SU-DHL-6 (cell line): ENCODE measurements at regions not wholly inside any gene's neighbourhood (a gene's known extent, or its start where the extent isn't known, plus 50 kb on each side); places are given as distances from the start of the nearest gene placed in this dataset.

Source experiments
- EZH2phosphoT487 ChIP-seq: fragments of 200-600 bp; sonication (generic), shearing (Covaris generic); conservative IDR thresholded peaks from 2 replicates; pipeline ENCODE4 v1.6.1; 2018; ENCODE audit warnings: mild to moderate bottlenecking, antibody characterized with exemption, low read length, moderate library complexity, mixed read lengths
- TF ChIP-seq, protein P1 (sequence below): fragments of 200-600 bp; sonication (generic); IDR thresholded peaks from one replicate; pipeline ENCODE4 v1.5.1; 2017; ENCODE audit warnings: antibody characterized with exemption, mild to moderate bottlenecking, low read length, moderate library complexity; ENCODE audit not compliant: insufficient read depth, poor library complexity, severe bottlenecking

DNA sequence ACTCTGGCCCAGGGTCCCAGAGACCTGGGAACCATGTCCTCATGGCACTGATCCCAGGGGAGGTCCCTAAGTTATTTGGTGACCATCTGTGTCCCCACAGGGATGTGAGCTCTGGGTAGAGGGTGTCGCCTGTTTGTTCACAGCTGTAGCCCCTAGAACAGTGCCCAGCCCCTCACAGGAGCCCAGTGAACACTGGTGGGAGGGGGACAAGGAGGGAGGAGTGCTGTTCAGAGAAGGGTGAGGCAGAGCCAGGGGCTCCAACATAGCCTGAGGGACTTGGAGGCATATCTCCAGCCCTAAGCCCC lies 450.4 kb downstream of the MATN1 start:
- TF ChIP-seq, protein P1, sequence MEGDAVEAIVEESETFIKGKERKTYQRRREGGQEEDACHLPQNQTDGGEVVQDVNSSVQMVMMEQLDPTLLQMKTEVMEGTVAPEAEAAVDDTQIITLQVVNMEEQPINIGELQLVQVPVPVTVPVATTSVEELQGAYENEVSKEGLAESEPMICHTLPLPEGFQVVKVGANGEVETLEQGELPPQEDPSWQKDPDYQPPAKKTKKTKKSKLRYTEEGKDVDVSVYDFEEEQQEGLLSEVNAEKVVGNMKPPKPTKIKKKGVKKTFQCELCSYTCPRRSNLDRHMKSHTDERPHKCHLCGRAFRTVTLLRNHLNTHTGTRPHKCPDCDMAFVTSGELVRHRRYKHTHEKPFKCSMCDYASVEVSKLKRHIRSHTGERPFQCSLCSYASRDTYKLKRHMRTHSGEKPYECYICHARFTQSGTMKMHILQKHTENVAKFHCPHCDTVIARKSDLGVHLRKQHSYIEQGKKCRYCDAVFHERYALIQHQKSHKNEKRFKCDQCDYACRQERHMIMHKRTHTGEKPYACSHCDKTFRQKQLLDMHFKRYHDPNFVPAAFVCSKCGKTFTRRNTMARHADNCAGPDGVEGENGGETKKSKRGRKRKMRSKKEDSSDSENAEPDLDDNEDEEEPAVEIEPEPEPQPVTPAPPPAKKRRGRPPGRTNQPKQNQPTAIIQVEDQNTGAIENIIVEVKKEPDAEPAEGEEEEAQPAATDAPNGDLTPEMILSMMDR = no peak
- no peak for TF ChIP-seq EZH2phosphoT487
